Fibroblast of skin of left biceps (primary cell): ENCODE measurements at regions not wholly inside any gene's neighbourhood (a gene's known extent, or its start where the extent isn't known, plus 50 kb on each side); places are given as distances from the start of the nearest gene placed in this dataset.

ENCODE experiments used
- DNase-seq, 2 experiments: peaks; one replicate each; pipeline ENCODE4 v3.0.0-alpha.2; 2013; ENCODE audit warnings: low read depth in 2 of 2

DNA sequence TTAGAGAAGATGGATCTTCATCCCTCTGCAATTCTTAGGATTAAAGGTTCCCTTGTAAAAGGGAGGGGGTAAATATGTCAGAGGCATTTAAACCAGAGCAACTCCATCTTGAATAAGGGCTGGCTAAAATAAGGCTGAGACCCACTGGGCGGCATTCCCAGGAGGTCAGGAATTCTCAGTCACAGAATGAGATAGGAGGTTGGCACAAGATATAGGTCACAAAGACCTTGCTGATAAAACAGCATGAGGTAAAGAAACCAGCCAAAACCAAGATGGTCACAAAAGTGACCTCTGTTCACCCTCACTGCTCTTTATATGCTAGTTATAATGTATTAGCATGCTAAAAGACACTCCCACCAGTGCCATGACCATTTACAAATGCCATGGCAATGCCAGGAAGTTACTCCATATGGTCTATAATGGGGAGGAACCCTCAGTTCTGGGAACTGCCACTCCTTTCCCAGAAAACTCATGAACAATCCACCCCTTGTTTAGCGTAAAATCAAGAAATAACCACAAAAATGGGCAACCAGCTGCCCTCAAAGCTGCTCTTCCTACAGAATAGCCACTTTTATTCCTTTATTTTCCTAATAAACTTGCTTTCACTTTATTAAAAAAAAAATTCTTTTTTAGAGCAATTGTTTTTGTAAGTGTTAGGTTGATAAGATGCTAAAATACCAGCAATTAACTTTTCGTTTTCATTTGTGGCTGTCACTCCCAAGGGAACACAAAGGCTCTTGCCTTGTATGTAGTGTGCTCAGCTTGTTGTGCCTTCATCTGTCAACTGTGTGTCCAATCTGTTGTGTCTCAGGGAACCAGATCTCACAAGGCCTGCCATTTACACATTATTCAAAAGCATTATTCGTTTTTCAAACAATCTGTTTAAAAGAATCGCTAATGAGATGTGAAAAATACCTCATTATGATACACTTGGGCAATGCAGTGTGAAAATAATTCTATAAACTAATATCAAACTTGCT lies 205.2 kb upstream of the RGPD4 start:
- DNase-seq: no peak

DNA sequence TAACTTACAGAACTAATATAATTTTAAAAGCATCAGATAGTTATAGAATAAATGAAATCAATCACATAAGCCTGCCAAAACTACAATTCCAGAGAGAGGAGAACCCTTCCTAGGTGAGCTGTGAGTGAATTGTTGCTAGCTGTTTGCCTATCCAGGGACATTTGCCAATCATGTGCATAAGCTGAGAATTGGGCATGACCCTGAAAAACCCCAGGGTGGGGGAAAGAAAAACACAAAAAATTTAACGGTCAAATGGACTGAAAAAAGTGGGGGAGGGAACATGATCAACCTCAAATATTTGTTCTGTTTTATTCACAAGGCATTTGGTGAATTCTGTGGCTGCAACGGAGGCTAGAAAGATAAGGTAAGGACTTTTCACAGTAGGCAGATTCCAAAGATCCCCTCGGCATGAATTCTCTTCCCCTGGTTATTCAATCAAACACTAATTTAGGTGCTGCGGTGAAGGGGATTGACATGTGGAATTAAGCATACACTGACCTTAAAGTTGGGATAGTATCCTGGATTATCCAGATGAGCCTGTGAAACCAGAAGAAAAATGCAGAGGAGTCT lies 203.9 kb upstream of the RGPD4 start:
- no peak for DNase-seq

DNA sequence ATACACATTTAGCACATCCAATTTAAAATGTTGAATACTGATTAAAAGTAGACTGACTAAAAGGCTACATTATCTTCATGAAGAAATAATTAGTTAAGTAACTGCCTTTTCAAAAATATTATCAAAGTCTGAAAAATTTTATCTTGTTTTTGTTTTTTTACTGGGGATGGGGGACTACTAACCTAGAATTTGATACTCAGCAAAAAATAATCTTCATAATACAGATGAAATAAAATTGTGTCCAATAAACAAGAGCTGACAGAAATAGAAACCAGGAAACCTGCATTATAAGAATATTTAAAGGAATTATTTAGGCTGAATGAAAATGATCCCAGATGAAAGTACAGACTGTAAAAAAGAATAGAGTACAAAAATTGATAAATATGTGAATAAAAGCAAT lies 200.7 kb upstream of the RGPD4 start:
- no peak for DNase-seq

DNA sequence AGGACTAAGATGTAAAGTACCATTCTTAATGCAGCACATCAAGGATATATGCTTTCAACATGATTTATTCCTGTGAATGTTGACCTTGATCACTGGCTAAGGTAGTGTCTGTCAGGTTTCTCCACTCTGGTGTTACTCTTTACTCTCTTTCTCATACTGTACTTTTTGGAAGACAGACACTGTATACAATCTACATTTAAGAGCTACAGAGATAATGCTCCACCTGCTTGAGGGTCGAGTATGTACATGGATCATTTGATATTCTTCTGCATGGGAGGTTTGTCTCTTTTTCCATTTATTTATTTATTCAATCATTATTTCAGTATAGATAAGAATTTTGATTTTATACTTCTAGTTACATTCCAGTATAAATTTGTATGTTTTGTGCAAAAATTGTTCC lies 199.5 kb upstream of the RGPD4 start:
- DNase-seq: no peak

DNA sequence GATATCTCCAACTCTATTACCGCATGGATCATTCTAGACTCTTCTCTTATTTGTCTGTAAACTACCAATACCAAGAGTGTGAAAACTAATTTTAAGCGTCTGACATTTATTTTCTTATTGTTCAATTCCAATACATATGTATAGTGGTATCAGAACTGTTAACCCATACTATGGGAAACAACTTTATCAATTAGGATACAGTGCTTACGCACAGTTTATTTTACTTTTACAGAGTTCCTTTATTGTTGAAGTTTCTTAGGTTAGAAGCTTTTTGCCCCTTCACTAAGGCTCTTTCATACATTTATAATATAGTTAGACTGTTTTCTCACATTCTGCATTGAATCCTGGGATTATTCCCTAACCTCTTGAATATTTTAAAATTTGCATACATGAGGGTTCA lies 198.8 kb upstream of the RGPD4 start:
- DNase-seq: no peak

DNA sequence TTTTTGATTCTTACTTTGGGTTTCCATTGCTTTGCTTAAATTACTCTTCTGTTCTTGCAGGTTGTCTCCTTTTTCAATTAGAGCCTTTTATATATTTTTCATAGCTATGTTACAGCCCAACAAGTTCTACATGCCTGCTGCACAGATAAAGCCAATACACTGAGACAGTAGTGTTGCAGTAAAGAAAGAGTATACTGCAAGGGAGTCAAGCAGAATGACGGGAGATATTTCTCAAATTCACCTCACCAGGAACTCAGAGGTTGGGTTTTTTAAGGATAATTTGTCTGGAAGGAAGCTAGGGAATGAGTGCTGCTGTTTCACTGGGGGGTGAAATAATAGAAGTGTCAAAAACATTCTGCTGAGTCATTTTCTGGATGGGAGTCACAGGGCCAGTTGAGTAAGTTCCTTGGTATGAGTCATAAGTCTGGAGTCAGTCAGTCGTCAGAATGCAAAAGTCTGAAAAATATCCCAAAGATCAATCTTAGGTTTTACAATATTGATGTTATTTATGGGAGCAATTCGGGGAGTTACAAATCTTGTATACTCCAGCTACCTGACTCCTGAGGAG lies 193.0 kb upstream of the RGPD4 start:
- DNase-seq: peak; percentile 71 to 72

DNA sequence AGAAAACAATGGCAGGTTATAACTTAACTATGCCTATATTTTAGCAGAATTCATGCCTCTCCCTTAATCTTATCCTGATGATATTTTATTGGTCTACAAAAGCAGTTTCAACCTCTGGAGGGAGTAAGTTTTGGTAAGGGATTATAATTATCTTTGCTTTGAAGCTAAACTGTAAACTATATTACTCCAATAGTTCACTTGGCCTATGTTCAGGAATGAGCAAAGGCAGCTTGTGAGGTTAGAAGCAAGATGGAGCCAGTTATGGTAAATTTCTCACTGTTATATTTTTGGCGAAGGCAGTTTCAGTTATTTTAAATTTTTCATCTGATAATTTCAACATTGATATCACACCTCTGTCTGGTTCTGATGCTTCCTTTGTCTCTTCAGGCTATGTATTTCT lies 192.5 kb upstream of the RGPD4 start:
- DNase-seq: no peak

DNA sequence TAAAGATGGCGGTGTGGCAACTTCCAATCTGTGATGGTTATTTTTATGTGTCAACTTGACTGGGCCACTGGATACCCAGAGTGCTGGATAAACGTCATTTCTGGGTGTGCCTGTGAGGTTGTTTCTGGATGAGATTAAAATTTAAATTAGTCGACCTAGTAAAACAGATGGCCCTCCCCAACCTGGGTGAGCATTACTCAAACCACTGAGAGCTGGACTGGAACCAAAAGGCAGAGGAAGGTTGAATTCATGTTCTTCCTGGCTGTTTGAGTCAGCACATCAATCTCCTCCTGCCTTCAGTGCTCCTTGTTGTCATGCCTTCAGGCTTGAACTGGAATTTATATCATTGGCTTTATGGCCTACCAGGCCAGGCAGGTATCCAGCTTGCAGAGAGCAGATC lies 190.8 kb upstream of the RGPD4 start:
- peak; percentile 58 to 70 for DNase-seq

DNA sequence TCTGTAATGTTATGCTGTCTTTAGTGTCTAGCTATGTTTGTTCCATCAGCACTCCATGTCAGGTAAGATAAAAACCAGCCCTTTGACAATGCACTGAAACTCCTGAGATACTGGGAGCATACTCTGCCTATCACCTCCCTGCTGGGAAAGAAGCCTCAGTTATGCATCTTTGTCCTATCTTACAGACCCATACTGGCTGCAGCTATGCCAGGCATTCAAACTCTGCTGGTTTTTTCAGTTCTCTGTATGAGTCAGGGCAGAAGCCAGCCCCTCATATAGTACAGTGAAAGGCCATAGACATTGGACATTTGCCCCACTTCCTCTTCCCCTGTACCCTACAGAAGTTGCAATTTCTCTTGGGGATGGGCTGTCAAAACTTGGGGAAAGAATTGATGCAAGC lies 181.1 kb upstream of the RGPD4 start:
- DNase-seq: no peak

DNA sequence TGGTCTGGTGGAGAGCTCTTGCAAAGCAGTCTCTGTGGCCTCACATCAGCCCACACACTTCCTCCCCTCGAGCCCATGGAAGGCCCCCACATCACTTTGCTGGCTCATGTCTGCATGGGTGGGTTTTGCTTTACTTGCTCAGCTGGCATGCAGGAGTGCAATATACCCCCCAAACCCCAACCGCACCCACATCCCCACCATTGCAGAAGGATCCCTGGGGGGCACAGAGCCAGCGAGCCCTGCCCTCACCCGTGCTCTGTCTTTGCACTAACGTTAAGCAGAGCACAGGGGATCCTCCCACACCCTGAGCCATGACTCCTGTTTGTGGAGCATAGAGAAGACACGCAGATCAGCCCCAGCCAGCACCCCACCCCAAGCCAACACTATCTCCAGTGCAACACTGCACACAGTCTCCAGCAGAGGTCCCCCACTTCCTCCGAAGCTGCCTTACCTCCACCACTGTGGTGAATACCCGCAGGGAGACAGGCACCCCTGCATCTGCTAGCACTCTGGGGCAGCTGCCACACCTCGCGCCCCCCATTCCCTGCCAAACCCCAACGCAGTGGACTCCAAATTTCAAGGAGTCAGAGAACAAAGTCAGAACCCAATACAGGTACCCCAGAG lies 177.8 kb upstream of the RGPD4 start:
- no peak for DNase-seq

DNA sequence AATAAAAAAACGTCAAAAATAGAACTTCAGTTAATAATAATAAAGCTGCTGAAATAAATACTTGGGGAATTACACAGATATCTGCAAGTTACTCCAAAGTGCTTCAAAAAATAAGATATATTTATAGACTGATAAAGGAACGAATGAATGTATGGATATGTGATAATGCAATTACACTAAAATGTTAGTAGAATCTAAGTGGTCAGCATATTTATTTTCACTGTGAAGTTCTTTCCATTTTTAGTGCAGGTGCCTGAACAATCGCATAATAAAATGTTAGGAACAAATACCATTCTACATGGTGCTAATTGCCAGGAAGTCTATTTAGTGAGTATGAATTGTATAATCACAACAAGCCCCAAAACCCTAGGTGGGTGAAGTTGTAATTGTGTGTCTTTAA lies 169.6 kb upstream of the RGPD4 start:
- DNase-seq: no peak

DNA sequence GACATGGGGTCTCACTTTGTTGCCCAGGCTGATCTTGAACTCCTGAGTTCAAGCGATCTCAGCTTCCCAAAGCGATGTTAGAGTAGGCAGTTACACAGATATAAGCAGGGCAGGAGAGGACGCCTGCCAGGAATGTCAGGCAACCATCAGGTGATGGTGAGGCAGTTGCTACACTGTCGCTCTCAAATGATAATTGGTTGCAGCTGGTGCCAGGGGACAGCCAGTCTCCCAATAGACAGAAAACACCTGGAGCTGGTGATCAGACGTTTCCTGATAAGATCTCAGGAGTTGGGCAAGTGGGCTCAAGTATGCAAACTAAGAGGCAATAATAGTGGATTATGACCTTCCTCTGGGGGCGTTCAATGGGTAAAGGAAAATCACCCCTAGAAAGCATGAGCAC lies 163.1 kb upstream of the RGPD4 start:
- no peak for DNase-seq

DNA sequence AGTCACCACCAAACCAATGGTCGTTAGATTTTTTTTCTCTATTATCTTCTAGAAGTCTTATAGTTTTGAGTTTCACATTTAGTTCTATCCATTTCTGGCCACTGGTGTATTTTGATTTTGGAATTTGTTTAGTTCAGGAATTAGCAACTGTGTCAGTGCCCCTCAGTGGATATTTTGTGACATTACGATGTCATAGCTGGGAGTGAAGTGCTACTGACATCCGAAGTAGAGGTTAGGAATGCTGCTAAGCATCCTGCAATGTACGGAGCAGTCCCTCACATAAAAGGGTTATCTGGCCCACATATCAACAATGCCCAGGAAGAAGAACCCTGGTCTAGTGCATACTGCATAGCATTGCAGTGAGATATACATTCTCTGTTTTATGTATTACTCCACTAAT lies 157.4 kb upstream of the RGPD4 start:
- DNase-seq: no peak

DNA sequence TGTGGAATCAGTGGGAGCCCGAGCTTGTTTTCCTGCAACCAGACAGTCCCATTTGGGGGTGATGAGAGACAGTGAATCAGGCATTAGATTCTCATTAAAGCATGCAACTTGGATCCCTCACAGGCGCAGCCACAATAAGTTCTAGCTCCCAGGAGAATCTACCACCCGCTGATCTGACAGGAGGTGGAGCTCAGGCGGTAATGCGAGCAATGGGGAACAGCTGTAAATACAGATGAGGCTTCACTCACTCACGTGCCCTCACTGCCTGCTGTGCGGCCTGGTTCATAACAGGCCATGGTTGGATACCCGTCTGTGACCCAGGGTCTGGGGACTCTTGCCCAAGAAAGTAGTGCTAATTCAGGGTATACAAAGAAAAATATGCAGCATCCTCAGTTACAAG lies 144.8 kb upstream of the RGPD4 start:
- DNase-seq: no peak

DNA sequence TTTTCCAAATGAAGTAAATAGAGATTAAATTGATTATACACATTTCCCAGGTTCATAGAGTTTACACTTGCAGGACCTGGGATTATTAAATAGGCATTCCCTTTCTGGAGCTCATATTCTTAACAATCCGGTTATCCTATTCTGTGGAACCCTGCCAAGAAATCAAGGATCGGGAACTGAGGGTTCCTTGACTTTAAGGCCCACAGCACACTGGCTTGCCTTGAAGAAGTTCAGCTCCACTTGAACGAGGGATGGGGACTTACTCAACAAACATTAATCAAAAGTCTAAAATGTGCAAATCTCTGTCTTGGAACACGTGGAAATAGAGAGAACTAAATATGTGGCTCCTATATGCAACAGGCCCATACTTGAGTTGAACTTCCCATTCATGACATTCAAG lies 142.3 kb upstream of the RGPD4 start:
- no peak for DNase-seq

DNA sequence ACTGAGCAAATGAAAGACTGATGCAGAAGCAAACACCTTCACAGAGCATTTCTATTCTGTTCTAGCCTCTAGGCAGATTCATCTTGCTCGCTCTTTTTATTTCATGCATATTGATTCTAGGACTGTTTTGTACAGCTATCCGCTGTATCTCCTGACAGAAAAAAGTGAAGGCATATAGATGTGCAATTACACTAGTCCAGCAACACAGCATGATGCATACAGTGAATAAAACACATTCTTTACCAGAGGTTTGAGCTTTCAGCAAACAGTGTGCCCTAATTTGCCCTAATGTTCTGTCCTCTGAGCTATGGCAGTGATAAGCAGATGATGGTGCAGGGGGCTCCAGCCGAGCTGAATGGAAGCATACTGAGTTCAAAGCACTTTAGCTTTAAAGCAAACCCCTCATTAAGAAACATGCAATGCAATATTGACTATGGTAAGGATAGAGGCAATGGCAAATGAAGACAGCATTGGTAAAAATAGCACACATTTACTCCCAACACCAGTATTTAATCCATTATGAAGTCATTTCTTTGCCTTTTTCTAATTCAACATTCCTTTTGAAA lies 141.2 kb upstream of the RGPD4 start:
- no peak for DNase-seq

DNA sequence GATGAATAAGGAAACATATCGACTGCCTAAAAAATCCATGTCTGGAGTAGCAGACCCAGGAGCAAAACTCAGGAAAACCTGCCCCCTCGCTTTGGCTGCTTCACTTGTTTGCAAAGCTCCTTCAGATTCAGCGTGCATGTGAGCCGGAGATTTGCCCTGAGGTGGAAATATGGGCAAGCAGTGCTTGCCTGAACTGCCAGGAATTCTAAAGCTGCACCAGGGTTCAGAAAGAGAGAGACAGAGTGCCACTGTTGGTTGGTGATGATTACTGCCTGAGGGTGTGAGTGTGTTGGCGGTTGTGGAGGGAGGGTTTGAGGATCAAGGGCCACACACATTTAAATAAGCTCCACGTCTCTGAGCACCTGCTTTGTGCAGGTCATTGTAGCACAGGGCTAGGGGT lies 139.6 kb upstream of the RGPD4 start:
- DNase-seq: no peak

DNA sequence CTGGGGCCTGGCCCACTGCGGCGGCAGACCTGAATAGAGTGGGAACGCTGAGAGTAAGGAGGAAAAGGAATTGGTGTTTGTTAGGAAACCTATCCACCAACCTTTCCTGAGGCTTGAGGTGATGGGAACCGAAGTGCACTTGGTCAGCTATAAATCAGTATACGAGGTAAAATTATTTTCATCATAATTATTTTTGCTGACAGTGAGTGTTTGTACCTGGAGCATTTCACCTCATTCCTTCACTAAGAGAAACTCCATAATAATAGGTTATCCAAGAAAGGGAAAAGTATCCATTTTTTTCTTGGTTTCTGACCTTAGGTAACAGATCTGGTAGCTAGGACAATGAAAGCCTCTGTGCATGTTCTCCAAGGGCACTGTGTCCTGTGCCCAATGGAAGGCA lies 138.6 kb upstream of the RGPD4 start:
- DNase-seq: no peak

DNA sequence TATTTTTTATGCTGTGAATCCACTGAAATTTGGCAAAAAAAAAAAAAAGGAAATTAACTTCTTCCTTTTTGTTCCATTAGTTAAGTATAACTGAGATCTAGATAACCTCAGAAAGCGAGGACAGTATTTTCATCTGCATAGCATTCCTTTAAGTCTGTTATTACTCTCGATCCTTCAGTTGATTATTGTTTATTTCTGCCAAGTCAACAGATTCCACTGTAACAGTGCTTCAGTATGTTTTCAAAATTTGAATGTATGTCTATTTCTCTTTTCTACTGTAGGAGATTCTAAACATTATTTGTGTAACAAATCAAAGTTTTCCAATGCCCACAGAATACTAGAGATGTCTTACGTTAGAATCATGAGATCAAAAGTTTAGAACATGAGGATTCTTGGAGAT lies 133.1 kb upstream of the RGPD4 start:
- DNase-seq: no peak

DNA sequence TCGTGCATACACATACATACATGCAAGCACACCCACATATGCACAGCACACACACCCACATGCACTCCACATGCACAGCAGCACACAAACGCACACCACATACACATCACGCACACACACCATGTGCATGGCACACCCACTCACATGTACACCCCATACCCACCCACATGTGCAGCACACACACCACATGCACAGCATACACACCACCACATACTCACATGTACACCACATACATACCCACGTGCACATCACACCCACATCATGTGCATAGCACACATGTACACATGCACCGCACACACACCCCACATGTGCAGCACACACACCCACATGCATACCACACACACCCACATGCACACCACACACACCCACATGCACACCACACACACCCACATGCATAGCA lies 132.0 kb upstream of the RGPD4 start:
- no peak for DNase-seq

DNA sequence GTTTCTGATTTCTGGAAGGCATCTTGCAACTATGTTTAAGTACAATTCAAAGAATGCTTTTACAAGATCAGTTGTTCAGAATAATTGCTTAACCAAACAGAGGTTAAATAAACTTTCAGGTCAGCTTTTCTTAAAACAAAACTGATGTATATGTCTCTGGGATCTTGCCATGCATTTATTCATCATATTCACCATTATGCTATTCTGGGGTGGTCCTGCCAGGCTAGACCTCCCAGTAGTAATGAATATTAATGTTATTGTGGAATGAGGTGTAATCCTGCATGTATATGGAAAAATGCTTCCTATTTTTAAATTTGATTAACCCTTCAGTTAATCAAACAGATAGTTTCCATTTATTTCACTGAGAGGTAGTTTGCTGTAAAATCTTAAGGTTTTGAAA lies 129.3 kb upstream of the RGPD4 start:
- no peak for DNase-seq

DNA sequence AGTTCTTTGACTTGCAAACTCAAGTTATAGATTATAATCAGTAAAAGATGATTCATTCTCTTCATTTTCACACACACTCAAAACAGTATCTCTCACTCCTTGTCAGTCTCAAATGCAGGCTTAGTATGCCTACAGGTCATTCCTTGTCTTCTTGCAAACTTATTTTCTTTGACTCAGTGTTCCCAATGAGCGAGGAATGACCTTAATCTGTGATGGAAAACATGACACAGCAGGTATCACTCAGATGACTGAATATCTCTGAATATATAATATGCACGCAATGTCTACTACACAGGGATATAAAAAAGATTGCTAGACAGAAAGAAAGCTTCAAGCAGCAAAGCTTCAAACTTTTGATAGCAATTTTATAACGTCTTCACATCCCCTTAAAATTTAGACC lies 127.8 kb upstream of the RGPD4 start:
- DNase-seq: no peak
